ENCODE measurements at regions not wholly inside any gene's neighbourhood (a gene's known extent, or its start where the extent isn't known, plus 50 kb on each side); places are given as distances from the start of the nearest gene placed in this dataset.

DNA sequence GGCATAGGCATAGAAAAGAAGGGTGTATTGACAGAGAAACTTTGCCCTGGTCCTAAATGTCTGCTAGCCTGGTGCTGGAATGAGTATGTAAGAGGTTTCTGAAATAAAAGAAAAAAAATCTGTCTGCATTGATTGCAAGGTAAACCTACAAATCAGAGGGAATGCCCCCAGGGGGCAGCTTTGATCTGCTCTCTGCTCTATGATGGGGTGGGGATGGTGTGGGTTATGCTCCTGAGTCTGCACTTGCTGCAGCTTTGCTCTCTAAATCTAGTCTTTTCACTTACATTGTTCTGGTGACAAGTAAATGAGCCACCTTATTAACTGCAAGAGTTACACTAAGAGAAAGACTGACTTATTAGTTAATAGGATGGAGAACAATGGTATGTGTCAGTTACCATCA lies 468.4 kb upstream of the STXBP6 start:
- ChIA-PET CTCF (ENCODE audit: partially characterized antibody) (no interaction called here), POLR2A (ENCODE audit: partially characterized antibody) (no interaction called here)
- no peak overlapping the region for H3K27ac ChIP-seq (ENCODE audit: low read depth, low read length)
- intact Hi-C loops (cut with micrococcal nuclease): no loop called here
- no peaks in the 10 kb centered on the region for H3K27me3 ChIP-seq (ENCODE audit: insufficient read depth, low read length)
- H3K36me3 ChIP-seq (ENCODE audit: insufficient read depth, low read length): no peaks in the 10 kb centered on the region
- H3K4me3 ChIP-seq (ENCODE audit: low read length in 2 of 2): no peak overlapping the region
- Mint-ChIP-seq H3K27me3 (no peaks in the 10 kb centered on the region), H3K27ac (no peak overlapping the region), H3K36me3 (no peaks in the 10 kb centered on the region), H3K9me3 (peaks cover 4 to 28% (median 10%) of the 10 kb centered on the region in 8 donors), H3K4me3 (no peak overlapping the region), H3K4me1 (no peaks in the 10 kb centered on the region)
- no peak for DNase-seq
- H3K9me3 ChIP-seq (ENCODE audit: control insufficient read depth in 1 of 2, low read length in 2 of 2): no peaks in the 10 kb centered on the region
- H3K4me1 ChIP-seq (ENCODE audit: insufficient read depth, low read length): no peaks in the 10 kb centered on the region

- no peak overlapping the region for H3K27ac ChIP-seq (ENCODE audit: low read depth, low read length)
- H3K4me3 Mint-ChIP-seq: no peak overlapping the region
- H3K9me3 Mint-ChIP-seq: peaks cover 4 to 34% (median 14%) of the 10 kb centered on the region in 8 donors
- H3K4me1 ChIP-seq (ENCODE audit: insufficient read depth, low read length): no peaks in the 10 kb centered on the region
- H3K27me3 ChIP-seq (ENCODE audit: insufficient read depth, low read length): no peaks in the 10 kb centered on the region
- H3K36me3 ChIP-seq (ENCODE audit: insufficient read depth, low read length): no peaks in the 10 kb centered on the region
- CTCF ChIA-PET (ENCODE audit: partially characterized antibody): no interaction called here
- H3K27me3 Mint-ChIP-seq: no peaks in the 10 kb centered on the region
- H3K4me3 ChIP-seq (ENCODE audit: low read length in 2 of 2): no peak overlapping the region
- no peaks in the 10 kb centered on the region for H3K9me3 ChIP-seq (ENCODE audit: control insufficient read depth in 1 of 2, low read length in 2 of 2)
- POLR2A ChIA-PET (ENCODE audit: partially characterized antibody): no interaction called here
- intact Hi-C loops (cut with micrococcal nuclease): no loop called here
- DNase-seq: no peak
- no peak overlapping the region for H3K27ac Mint-ChIP-seq
- no peaks in the 10 kb centered on the region for H3K4me1 Mint-ChIP-seq
- H3K36me3 Mint-ChIP-seq: no peaks in the 10 kb centered on the region
Observed at GRCh38 chr14:25516838-25517237, 466.9 kb upstream of the STXBP6 start.

DNA sequence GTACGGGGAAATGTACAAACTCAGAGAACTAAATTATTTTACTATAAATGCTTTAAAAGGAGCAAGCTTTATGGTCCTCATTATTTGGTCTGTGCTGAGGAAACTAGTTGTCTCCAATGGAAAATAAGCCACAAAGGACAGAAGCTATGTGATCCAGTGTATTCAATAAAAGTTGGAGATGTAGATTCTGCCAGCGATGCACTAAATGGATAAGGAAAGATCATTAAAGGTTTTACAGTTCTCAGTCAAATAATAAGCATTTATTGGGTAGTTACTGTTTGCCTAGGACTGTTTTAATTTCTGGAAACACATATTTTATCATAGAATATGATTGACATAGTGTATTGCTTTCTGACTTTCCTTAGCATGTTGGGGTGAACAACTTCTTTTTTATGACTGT lies 458.9 kb upstream of the STXBP6 start:
- Mint-ChIP-seq H3K27me3 (peaks cover 0 to 2% of the 10 kb centered on the region in 2 donors), H3K4me3 (no peak overlapping the region), H3K27ac (no peak overlapping the region), H3K4me1 (no peaks in the 10 kb centered on the region), H3K9me3 (peaks cover 5 to 13% (median 7%) of the 10 kb centered on the region in 8 donors), H3K36me3 (no peaks in the 10 kb centered on the region)
- ChIA-PET CTCF (ENCODE audit: partially characterized antibody) (no interaction called here), POLR2A (ENCODE audit: partially characterized antibody) (no interaction called here)
- no peak for DNase-seq
- Histone ChIP-seq H3K9me3 (ENCODE audit: control insufficient read depth in 1 of 2, low read length in 2 of 2) (no peaks in the 10 kb centered on the region), H3K27ac (ENCODE audit: low read depth, low read length) (no peak overlapping the region), H3K36me3 (ENCODE audit: insufficient read depth, low read length) (no peaks in the 10 kb centered on the region), H3K27me3 (ENCODE audit: insufficient read depth, low read length) (no peaks in the 10 kb centered on the region), H3K4me3 (ENCODE audit: low read length in 2 of 2) (no peak overlapping the region), H3K4me1 (ENCODE audit: insufficient read depth, low read length) (no peaks in the 10 kb centered on the region)
- intact Hi-C loops (cut with micrococcal nuclease): no loop called here

DNA sequence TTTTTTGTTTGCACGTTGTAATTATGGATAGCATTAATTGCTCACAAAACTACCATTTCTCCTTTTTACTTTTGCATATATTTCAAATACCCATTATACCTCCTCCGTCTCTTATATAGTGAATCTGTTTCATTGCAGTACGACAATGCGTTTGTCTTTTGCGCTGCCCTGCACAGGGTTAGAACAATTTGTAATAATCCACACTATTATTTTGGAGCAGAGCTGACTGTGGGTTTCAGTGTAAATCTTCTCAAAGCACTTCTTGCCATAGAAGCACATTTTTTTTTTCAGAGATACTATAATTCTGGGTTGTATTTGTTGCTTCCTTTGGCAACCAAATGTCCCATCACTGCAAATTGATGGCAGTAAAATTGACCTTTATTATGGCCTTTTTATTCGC lies 451.8 kb upstream of the STXBP6 start:
- Histone ChIP-seq H3K27ac (ENCODE audit: low read depth, low read length) (no peak overlapping the region), H3K27me3 (ENCODE audit: insufficient read depth, low read length) (no peaks in the 10 kb centered on the region), H3K36me3 (ENCODE audit: insufficient read depth, low read length) (no peaks in the 10 kb centered on the region), H3K9me3 (ENCODE audit: control insufficient read depth in 1 of 2, low read length in 2 of 2) (no peaks in the 10 kb centered on the region), H3K4me3 (ENCODE audit: low read length in 2 of 2) (no peak overlapping the region), H3K4me1 (ENCODE audit: insufficient read depth, low read length) (no peaks in the 10 kb centered on the region)
- DNase-seq: no peak
- ChIA-PET POLR2A (ENCODE audit: partially characterized antibody) (no interaction called here), CTCF (ENCODE audit: partially characterized antibody) (no interaction called here)
- Mint-ChIP-seq H3K9me3 (peaks cover 0 to 7% (median 1%) of the 10 kb centered on the region in 8 donors), H3K36me3 (no peaks in the 10 kb centered on the region), H3K27me3 (no peaks in the 10 kb centered on the region), H3K4me1 (no peaks in the 10 kb centered on the region), H3K4me3 (no peak overlapping the region), H3K27ac (no peak overlapping the region)
- intact Hi-C loops (cut with micrococcal nuclease): no loop called here

GRCh38 chr14:25488961-25489360 lies 439.0 kb upstream of the STXBP6 start:
- H3K4me1 ChIP-seq (ENCODE audit: insufficient read depth, low read length): no peaks in the 10 kb centered on the region
- no peaks in the 10 kb centered on the region for H3K27me3 Mint-ChIP-seq
- no peak for DNase-seq
- H3K27ac Mint-ChIP-seq: no peak overlapping the region
- H3K9me3 ChIP-seq (ENCODE audit: control insufficient read depth in 1 of 2, low read length in 2 of 2): no peaks in the 10 kb centered on the region
- no peak overlapping the region for H3K4me3 ChIP-seq (ENCODE audit: low read length in 2 of 2)
- H3K4me1 Mint-ChIP-seq: no peaks in the 10 kb centered on the region
- H3K36me3 Mint-ChIP-seq: no peaks in the 10 kb centered on the region
- ChIA-PET POLR2A (ENCODE audit: partially characterized antibody) (no interaction called here), CTCF (ENCODE audit: partially characterized antibody) (no interaction called here)
- intact Hi-C loops (cut with micrococcal nuclease): no loop called here
- H3K9me3 Mint-ChIP-seq: peaks cover 0 to 5% (median under 1%) of the 10 kb centered on the region in 8 donors
- H3K36me3 ChIP-seq (ENCODE audit: insufficient read depth, low read length): no peaks in the 10 kb centered on the region
- no peaks in the 10 kb centered on the region for H3K27me3 ChIP-seq (ENCODE audit: insufficient read depth, low read length)
- H3K27ac ChIP-seq (ENCODE audit: low read depth, low read length): no peak overlapping the region
- no peak overlapping the region for H3K4me3 Mint-ChIP-seq

DNA sequence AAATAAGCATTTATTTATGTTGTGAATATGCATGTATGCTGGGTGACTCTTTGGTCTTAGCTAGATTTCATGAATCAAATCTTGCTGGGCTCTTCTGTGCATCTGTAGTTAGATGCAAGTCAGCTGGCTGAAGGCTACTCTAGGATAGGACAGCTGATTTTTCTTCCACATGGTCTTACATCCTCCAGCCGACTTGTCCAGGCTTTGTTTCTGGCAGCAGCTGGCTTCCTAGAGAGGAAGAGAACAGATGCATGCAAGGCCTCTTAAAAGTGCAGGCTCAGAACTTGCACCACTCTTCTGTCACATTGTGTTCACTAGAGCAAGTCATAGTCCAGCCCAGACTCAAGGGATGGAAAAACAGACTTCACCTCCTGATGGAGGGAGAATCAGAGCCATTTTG lies 435.4 kb upstream of the STXBP6 start:
- no peaks in the 10 kb centered on the region for H3K36me3 Mint-ChIP-seq
- H3K4me1 Mint-ChIP-seq: no peaks in the 10 kb centered on the region
- Histone ChIP-seq H3K36me3 (ENCODE audit: insufficient read depth, low read length) (no peaks in the 10 kb centered on the region), H3K4me3 (ENCODE audit: low read length in 2 of 2) (no peak overlapping the region), H3K9me3 (ENCODE audit: control insufficient read depth in 1 of 2, low read length in 2 of 2) (no peaks in the 10 kb centered on the region), H3K27ac (ENCODE audit: low read depth, low read length) (no peak overlapping the region), H3K27me3 (ENCODE audit: insufficient read depth, low read length) (no peaks in the 10 kb centered on the region), H3K4me1 (ENCODE audit: insufficient read depth, low read length) (no peaks in the 10 kb centered on the region)
- peaks cover 0 to 12% (median 3%) of the 10 kb centered on the region in 8 donors for H3K9me3 Mint-ChIP-seq
- DNase-seq: no peak
- H3K27me3 Mint-ChIP-seq: no peaks in the 10 kb centered on the region
- POLR2A ChIA-PET (ENCODE audit: partially characterized antibody): no interaction called here
- no peak overlapping the region for H3K27ac Mint-ChIP-seq
- intact Hi-C loops (cut with micrococcal nuclease): no loop called here
- H3K4me3 Mint-ChIP-seq: no peak overlapping the region
- CTCF ChIA-PET (ENCODE audit: partially characterized antibody): no interaction called here

DNA sequence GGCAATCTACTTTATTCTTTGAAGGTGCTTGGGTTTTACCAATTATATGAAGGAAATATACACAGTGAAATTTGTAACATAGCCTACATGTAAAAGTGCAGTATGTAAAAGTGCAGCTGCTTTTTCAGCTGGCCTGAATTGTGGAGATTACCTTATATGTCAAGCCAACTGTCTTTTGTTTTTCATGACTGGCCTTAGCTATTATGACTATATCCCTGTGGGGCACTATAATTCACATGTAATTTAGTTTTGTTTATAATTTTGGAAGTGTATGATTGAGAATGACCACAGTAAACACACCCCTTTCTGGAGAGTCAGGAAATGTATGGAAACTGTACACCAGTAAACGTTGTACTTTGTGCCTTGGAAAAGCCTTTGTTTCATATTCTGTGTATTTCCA lies 435.0 kb upstream of the STXBP6 start:
- Histone ChIP-seq H3K36me3 (ENCODE audit: insufficient read depth, low read length) (no peaks in the 10 kb centered on the region), H3K27ac (ENCODE audit: low read depth, low read length) (no peak overlapping the region), H3K9me3 (ENCODE audit: control insufficient read depth in 1 of 2, low read length in 2 of 2) (no peaks in the 10 kb centered on the region), H3K27me3 (ENCODE audit: insufficient read depth, low read length) (no peaks in the 10 kb centered on the region), H3K4me1 (ENCODE audit: insufficient read depth, low read length) (no peaks in the 10 kb centered on the region), H3K4me3 (ENCODE audit: low read length in 2 of 2) (no peak overlapping the region)
- Mint-ChIP-seq H3K4me1 (no peaks in the 10 kb centered on the region), H3K36me3 (no peaks in the 10 kb centered on the region), H3K27me3 (no peaks in the 10 kb centered on the region), H3K27ac (no peak overlapping the region), H3K4me3 (no peak overlapping the region), H3K9me3 (peaks cover 0 to 12% (median 3%) of the 10 kb centered on the region in 8 donors)
- POLR2A ChIA-PET (ENCODE audit: partially characterized antibody): no interaction called here
- intact Hi-C loops (cut with micrococcal nuclease): no loop called here
- CTCF ChIA-PET (ENCODE audit: partially characterized antibody): no interaction called here
- no peak for DNase-seq

GRCh38 chr14:25484235-25484634 lies 434.3 kb upstream of the STXBP6 start:
- H3K4me3 Mint-ChIP-seq: no peak overlapping the region
- Histone ChIP-seq H3K4me3 (ENCODE audit: low read length in 2 of 2) (no peak overlapping the region), H3K27ac (ENCODE audit: low read depth, low read length) (no peak overlapping the region), H3K36me3 (ENCODE audit: insufficient read depth, low read length) (no peaks in the 10 kb centered on the region), H3K9me3 (ENCODE audit: control insufficient read depth in 1 of 2, low read length in 2 of 2) (no peaks in the 10 kb centered on the region), H3K4me1 (ENCODE audit: insufficient read depth, low read length) (no peaks in the 10 kb centered on the region), H3K27me3 (ENCODE audit: insufficient read depth, low read length) (no peaks in the 10 kb centered on the region)
- no peaks in the 10 kb centered on the region for H3K4me1 Mint-ChIP-seq
- H3K9me3 Mint-ChIP-seq: peaks cover 2 to 12% (median 3%) of the 10 kb centered on the region in 8 donors
- H3K36me3 Mint-ChIP-seq: no peaks in the 10 kb centered on the region
- no peaks in the 10 kb centered on the region for H3K27me3 Mint-ChIP-seq
- CTCF ChIA-PET (ENCODE audit: partially characterized antibody): no interaction called here
- H3K27ac Mint-ChIP-seq: no peak overlapping the region
- intact Hi-C loops (cut with micrococcal nuclease): no loop called here
- POLR2A ChIA-PET (ENCODE audit: partially characterized antibody): no interaction called here
- no peak for DNase-seq

Measured in CD4-positive, alpha-beta memory T cell (primary cell).